ENCODE measurements at regions not wholly inside any gene's neighbourhood (a gene's known extent, or its start where the extent isn't known, plus 50 kb on each side); places are given as distances from the start of the nearest gene placed in this dataset.

- Histone ChIP-seq H3K27ac (no peak overlapping the region), H3K4me1 (no peaks in the 10 kb centered on the region), H3K36me3 (no peaks in the 10 kb centered on the region), H3K27me3 (peaks cover 18 to 41% (median 19%) of the 10 kb centered on the region in 3 donors), H3K9me3 (no peaks in the 10 kb centered on the region), H3K4me3 (no peak overlapping the region)
- intact Hi-C loops (cut with DNase I; ENCODE audit: low total_unique reads) = no loop called here
- in situ Hi-C loops (cut with MboI; ENCODE audit: low sequenced_read_pairs in 4 of 4) = no loop called here
- ATAC-seq = no peak
- DNase-seq = no peak
- no peak for TF ChIP-seq POLR2A (IDR thresholded peaks at IDR 0.05)
- TF ChIP-seq CTCF (IDR thresholded peaks at IDR 0.05 in 4 of 5, conservative IDR thresholded peaks at IDR 0.05 in 1 of 5) = no peak
These were observed 178.5 kb downstream of the OLFM1 start for GRCh38 chr9:135265931-135266330.

- no peaks in the 10 kb centered on the region for H3K9me3 ChIP-seq
- no peak overlapping the region for H3K4me3 ChIP-seq
- H3K27me3 ChIP-seq = peaks cover 10 to 39% (median 20%) of the 10 kb centered on the region in 3 donors
- H3K4me1 ChIP-seq = no peaks in the 10 kb centered on the region
- DNase-seq = no peak
- H3K36me3 ChIP-seq = no peaks in the 10 kb centered on the region
- no peak for ATAC-seq
- TF ChIP-seq CTCF (IDR thresholded peaks at IDR 0.05 in 4 of 5, conservative IDR thresholded peaks at IDR 0.05 in 1 of 5) (no peak), POLR2A (IDR thresholded peaks at IDR 0.05) (no peak)
- intact Hi-C loops (cut with DNase I; ENCODE audit: low total_unique reads) = no loop called here
- in situ Hi-C loops (cut with MboI; ENCODE audit: low sequenced_read_pairs in 4 of 4) = no loop called here
- no peak overlapping the region for H3K27ac ChIP-seq
These were observed 179.8 kb downstream of the OLFM1 start for GRCh38 chr9:135267191-135267809.

- Histone ChIP-seq H3K4me3 (no peak overlapping the region), H3K27ac (no peak overlapping the region), H3K4me1 (no peaks in the 10 kb centered on the region), H3K36me3 (no peaks in the 10 kb centered on the region), H3K9me3 (no peaks in the 10 kb centered on the region), H3K27me3 (peaks cover 7 to 39% (median 20%) of the 10 kb centered on the region in 3 donors)
- DNase-seq (no peak), ATAC-seq (no peak)
- TF ChIP-seq CTCF (IDR thresholded peaks at IDR 0.05 in 4 of 5, conservative IDR thresholded peaks at IDR 0.05 in 1 of 5) = no peak
- no peak for TF ChIP-seq POLR2A (IDR thresholded peaks at IDR 0.05)
- in situ Hi-C loops (cut with MboI; ENCODE audit: low sequenced_read_pairs in 4 of 4) = no loop called here
- intact Hi-C loops (cut with DNase I; ENCODE audit: low total_unique reads) = no loop called here
These were observed 180.6 kb downstream of the OLFM1 start for GRCh38 chr9:135268031-135268430.

- no peak for ATAC-seq
- no peak for TF ChIP-seq CTCF (IDR thresholded peaks at IDR 0.05 in 4 of 5, conservative IDR thresholded peaks at IDR 0.05 in 1 of 5)
- Histone ChIP-seq H3K27me3 (peaks cover 12 to 47% (median 25%) of the 10 kb centered on the region in 3 donors), H3K4me3 (no peak overlapping the region), H3K36me3 (no peaks in the 10 kb centered on the region), H3K27ac (no peak overlapping the region), H3K9me3 (no peaks in the 10 kb centered on the region), H3K4me1 (no peaks in the 10 kb centered on the region)
- in situ Hi-C loops (cut with MboI; ENCODE audit: low sequenced_read_pairs in 4 of 4) (no loop called here), intact Hi-C loops (cut with DNase I; ENCODE audit: low total_unique reads) (no loop called here)
- DNase-seq = no peak
These were observed 181.5 kb downstream of the OLFM1 start for GRCh38 chr9:135268981-135269380.

Measured in gastrocnemius medialis (tissue), 4 donors.